RWPE1 (cell line): ENCODE measurements at regions not wholly inside any gene's neighbourhood (a gene's known extent, or its start where the extent isn't known, plus 50 kb on each side); places are given as distances from the start of the nearest gene placed in this dataset.
"Not testable (repeated sequence)": the region's sequence is repeated elsewhere in the genome, so short reads cannot be mapped to it uniquely, and the experiment has no call there.

Source experiments
- CTCF ChIA-PET: fragments of 350-600 bp; sonication (Branson Sonifier 250); formaldehyde crosslinking; extraction: SDS; loops from one replicate; lab custom pipeline; 2021; lab: Yijun Ruan, JAX
- POLR2A ChIA-PET: fragments of 400-600 bp; formaldehyde crosslinking; extraction: SDS; loops from one replicate; lab custom pipeline; 2020; ENCODE audit warnings: antibody characterized with exemption; ENCODE audit not compliant: low non-redundant PET; lab: Yijun Ruan, JAX
- DNase-seq: peaks from one replicate; pipeline ENCODE4 v3.0.0; 2012; ENCODE audit warnings: low spot score
- H3K27ac ChIP-seq: fragments of 450-650 bp; 2 replicates; pipeline ENCODE4 v1.5.1; 2017
- CTCF ChIP-seq: fragments of 450-650 bp; conservative IDR thresholded peaks from 2 replicates; pipeline ENCODE4 v1.5.1; 2017; ENCODE audit warnings: low read depth, mild to moderate bottlenecking

- DNase-seq, result no peak
- no peak overlapping the region for H3K27ac ChIP-seq
- TF ChIP-seq CTCF, result no peak
- ChIA-PET POLR2A (no interaction called here), CTCF (no interaction called here)
Measured at GRCh38 chr9:78430387-78430786, 133.5 kb downstream of the PSAT1 start.

DNA sequence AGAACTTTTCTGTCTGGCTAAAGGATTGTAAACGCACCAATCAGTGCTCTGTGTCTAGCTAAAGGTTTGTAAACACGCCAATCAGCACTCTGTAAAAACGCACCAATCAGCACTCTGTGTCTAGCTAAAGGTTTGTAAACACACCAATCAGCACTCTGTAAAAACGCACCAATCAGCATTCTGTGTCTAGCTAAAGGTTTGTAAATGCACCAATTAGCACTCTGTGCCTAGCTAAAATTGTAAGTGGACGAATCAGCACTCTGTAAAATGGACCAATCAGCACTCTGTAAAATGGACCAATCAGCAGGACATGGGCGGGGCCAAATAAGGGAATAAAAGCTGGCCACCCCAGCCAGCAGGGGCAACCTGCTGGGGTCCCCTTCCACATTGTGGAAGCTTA, 134.1 kb downstream of the PSAT1 start:
- CTCF ChIA-PET, result interaction anchor here (1.1 kb wide), 1 partner anchor 9 kb away, joined by 4 read pairs; no protein-coding TSS in a partner anchor
- DNase-seq, H3K27ac ChIP-seq, POLR2A ChIA-PET: not testable (repeated sequence)

DNA sequence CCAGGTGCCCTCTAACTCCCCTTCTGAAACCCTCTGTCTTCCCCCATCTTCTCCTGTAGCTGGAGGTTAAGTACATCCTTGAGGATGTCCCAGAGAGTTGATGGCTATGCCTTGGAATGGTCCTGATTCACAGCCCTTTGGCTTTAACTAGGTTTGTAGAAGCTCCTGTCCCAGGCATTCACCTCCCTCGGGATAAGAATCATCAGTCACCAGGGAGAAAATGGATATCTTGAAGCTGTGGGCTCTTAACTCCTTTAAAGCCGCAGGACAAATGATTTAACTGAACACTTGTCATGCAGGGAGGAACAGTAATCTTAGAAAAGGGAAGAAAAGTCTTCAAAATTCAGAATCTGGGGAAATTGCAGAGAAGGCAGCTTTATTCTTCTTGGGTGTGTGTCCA, 139.9 kb downstream of the PSAT1 start:
- ChIA-PET CTCF (no interaction called here), POLR2A (no interaction called here)
- DNase-seq, result no peak
- H3K27ac ChIP-seq, result no peak overlapping the region
- TF ChIP-seq CTCF, result no peak

DNA sequence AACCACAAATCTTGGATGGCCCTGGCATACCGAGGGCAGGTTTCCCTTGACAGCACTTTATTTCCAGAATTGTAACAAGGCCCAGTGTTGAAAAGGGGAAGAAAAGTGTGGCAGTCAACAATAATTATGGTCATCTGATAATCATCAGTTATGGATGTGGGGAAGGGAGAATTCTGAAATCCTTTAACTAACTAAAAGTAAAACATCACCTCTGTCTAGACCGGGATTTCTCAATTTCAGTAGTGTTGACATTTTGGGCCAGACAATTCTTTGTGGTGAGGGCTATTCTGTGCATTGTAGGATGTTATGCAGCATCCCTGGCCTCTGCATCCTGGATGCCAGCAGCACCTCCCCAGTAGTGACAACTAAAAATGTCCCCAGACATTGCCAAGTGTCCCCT, 140.4 kb downstream of the PSAT1 start:
- no peak for TF ChIP-seq CTCF
- DNase-seq, result no peak
- CTCF ChIA-PET, result no interaction called here

DNA sequence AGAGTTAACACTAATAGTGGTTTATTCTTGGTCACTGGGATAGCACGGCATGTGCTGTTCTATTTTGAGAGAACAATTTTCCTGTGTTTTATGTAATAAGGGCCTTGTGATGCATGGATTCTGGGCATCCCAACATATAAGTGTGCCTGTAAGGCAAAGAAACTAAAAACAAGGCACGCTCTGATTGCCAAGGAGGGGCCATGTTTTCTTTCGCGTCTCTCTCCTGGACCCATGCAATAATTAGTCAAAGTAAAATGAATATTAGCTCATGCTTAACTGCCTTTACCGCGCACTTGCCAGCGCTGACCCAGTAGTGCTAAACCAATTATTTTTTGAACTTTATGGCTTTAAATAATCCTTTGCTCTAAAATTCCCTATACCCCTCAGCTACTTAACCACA, 140.9 kb downstream of the PSAT1 start:
- ChIA-PET POLR2A (no interaction called here), CTCF (interaction anchor here (0.6 to 0.7 kb wide), 3 partner anchors 35 to 208 kb away, joined by 3 to 5 read pairs (median 3); no protein-coding TSS in a partner anchor)
- no peak for DNase-seq
- no peak for TF ChIP-seq CTCF
- H3K27ac ChIP-seq, result no peak overlapping the region

More for the DNA sequence above, 140.4 kb downstream of the PSAT1 start:
- POLR2A ChIA-PET, result no interaction called here
- no peak overlapping the region for H3K27ac ChIP-seq

DNA sequence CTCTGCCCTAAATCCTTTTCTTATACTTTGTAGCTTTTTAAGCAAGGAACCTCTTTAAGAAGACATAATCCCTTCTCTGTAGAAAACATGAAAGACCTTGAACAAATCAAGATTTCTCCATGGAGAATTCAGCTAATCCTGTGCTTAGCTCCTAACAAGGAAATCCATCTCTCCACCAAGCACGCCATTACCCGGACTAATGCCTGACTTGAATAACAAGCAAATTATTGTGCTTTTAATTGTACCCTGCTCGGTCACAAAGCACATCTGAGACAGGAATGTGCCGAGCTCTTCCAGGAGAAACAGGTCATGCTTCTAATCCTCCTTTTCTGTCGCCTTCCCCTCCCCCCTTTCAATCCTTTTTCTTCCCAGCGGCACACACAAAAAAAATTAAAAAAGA, 141.3 kb downstream of the PSAT1 start:
- H3K27ac ChIP-seq, result no peak overlapping the region
- TF ChIP-seq CTCF, result no peak
- CTCF ChIA-PET, result interaction anchor here (0.6 to 1.2 kb wide), 4 partner anchors 36 to 208 kb away, joined by 3 to 6 read pairs (median 4); no protein-coding TSS in a partner anchor
- POLR2A ChIA-PET, result no interaction called here
- DNase-seq, result no peak

GRCh38 chr9:78438780-78439179, 141.9 kb downstream of the PSAT1 start:
- no peak for DNase-seq
- TF ChIP-seq CTCF, result no peak
- POLR2A ChIA-PET, result no interaction called here
- CTCF ChIA-PET, result interaction anchor here (0.6 to 1.6 kb wide), 9 partner anchors 10 to 1564 kb away, joined by 3 to 15 read pairs (median 5); no protein-coding TSS in a partner anchor
- H3K27ac ChIP-seq, result no peak overlapping the region
